H9 (cell line): ENCODE measurements at regions not wholly inside any gene's neighbourhood (a gene's known extent, or its start where the extent isn't known, plus 50 kb on each side); places are given as distances from the start of the nearest gene placed in this dataset.

Experiments used
- DNase-seq: peaks from one replicate; pipeline ENCODE4 v3.0.0-alpha.2; 2017
- H2AFZ ChIP-seq: one replicate; pipeline ENCODE4 v1.6.1; 2013; ENCODE audit warnings: mild to moderate bottlenecking, low read length, control low read depth, moderate library complexity
- H2AK5ac ChIP-seq: 2 replicates; pipeline ENCODE4 v1.6.1; 2013; ENCODE audit warnings: low read length, control low read depth, mixed read lengths; ENCODE audit not compliant: insufficient read length
- H2BK120ac ChIP-seq: one replicate; pipeline ENCODE4 v1.6.1; 2013; ENCODE audit warnings: low read depth, mild to moderate bottlenecking, low read length, control low read depth, inconsistent platforms; ENCODE audit not compliant: poor library complexity, severe bottlenecking
- H2BK12ac ChIP-seq: 2 replicates; pipeline ENCODE4 v1.6.1; 2013; ENCODE audit warnings: low read length, control low read depth, mixed read lengths, low read depth; ENCODE audit not compliant: insufficient read length
- H2BK15ac ChIP-seq: 2 replicates; pipeline ENCODE4 v1.6.1; 2013; ENCODE audit warnings: low read depth, low read length, control low read depth
- H2BK20ac ChIP-seq: one replicate; pipeline ENCODE4 v1.6.1; 2013; ENCODE audit warnings: low read depth, mild to moderate bottlenecking, low read length, control low read depth, inconsistent platforms; ENCODE audit not compliant: poor library complexity, severe bottlenecking
- H2BK5ac ChIP-seq: 2 replicates; pipeline ENCODE4 v1.6.1; 2013; ENCODE audit warnings: low read length, control low read depth, mixed read lengths; ENCODE audit not compliant: insufficient read length
- H3K14ac ChIP-seq: 2 replicates; pipeline ENCODE4 v1.6.1; 2013; ENCODE audit warnings: low read length, control low read depth; ENCODE audit not compliant: insufficient read depth
- H3K18ac ChIP-seq: 2 replicates; pipeline ENCODE4 v1.6.1; 2013; ENCODE audit warnings: low read depth, mild to moderate bottlenecking, mixed read lengths, low read length, control low read depth; ENCODE audit not compliant: insufficient read length
- H3K23ac ChIP-seq: 2 replicates; pipeline ENCODE4 v1.6.1; 2013; ENCODE audit warnings: low read length, control low read depth, mixed read lengths, low read depth; ENCODE audit not compliant: insufficient read length
- H3K23me2 ChIP-seq: 2 replicates; pipeline ENCODE4 v1.6.1; 2013; ENCODE audit warnings: low read depth, mild to moderate bottlenecking, mixed read lengths, low read length, control low read depth; ENCODE audit not compliant: insufficient read length, poor library complexity, severe bottlenecking
- H3K27ac ChIP-seq: 2 replicates; pipeline ENCODE4 v1.5.1; 2013; ENCODE audit warnings: low read length, control low read depth, mixed read lengths, low read depth; ENCODE audit not compliant: insufficient read length
- H3K27me3 ChIP-seq: 2 replicates; pipeline ENCODE4 v1.6.1; 2013; ENCODE audit warnings: low read length, control low read depth, inconsistent platforms; ENCODE audit not compliant: insufficient read depth
- H3K4ac ChIP-seq: 2 replicates; pipeline ENCODE4 v1.6.1; 2013; ENCODE audit warnings: low read depth, mild to moderate bottlenecking, control low read depth, inconsistent platforms, low read length, moderate library complexity
- H3K4me1 ChIP-seq: 2 replicates; pipeline ENCODE4 v1.6.1; 2013; ENCODE audit warnings: low read length, control low read depth, inconsistent platforms; ENCODE audit not compliant: insufficient read depth
- H3K4me2 ChIP-seq: 2 replicates; pipeline ENCODE4 v1.6.1; 2013; ENCODE audit warnings: low read length, control low read depth, mixed read lengths; ENCODE audit not compliant: insufficient read length, insufficient read depth
- H3K56ac ChIP-seq: 2 replicates; pipeline ENCODE4 v1.6.1; 2013; ENCODE audit warnings: low read depth, mild to moderate bottlenecking, mixed read lengths, low read length, control low read depth; ENCODE audit not compliant: insufficient read length
- H3K79me1 ChIP-seq: 2 replicates; pipeline ENCODE4 v1.6.1; 2013; ENCODE audit warnings: low read depth, mild to moderate bottlenecking, moderate library complexity, low read length, control low read depth, inconsistent platforms; ENCODE audit not compliant: insufficient read depth, poor library complexity, severe bottlenecking
- H3K79me2 ChIP-seq: 2 replicates; pipeline ENCODE4 v1.6.1; 2013; ENCODE audit warnings: low read length, control low read depth, inconsistent platforms; ENCODE audit not compliant: insufficient read depth
- H3K9ac ChIP-seq: 2 replicates; pipeline ENCODE4 v1.6.1; 2013; ENCODE audit warnings: low read length, control low read depth, mixed read lengths; ENCODE audit not compliant: insufficient read length; ENCODE audit errors: extremely low read depth
- H3K9me3 ChIP-seq: one replicate; pipeline ENCODE4 v1.6.1; 2013; ENCODE audit warnings: low read depth, low read length, inconsistent platforms; ENCODE audit not compliant: control insufficient read depth
- H3T11ph ChIP-seq: one replicate; pipeline ENCODE4 v1.6.1; 2013; ENCODE audit warnings: mild to moderate bottlenecking, low read length, control low read depth, inconsistent platforms
- H4K20me1 ChIP-seq: one replicate; pipeline ENCODE4 v1.6.1; 2013; ENCODE audit not compliant: control insufficient read depth, insufficient read length, insufficient read depth
- H4K5ac ChIP-seq: 2 replicates; pipeline ENCODE4 v1.6.1; 2013; ENCODE audit warnings: low read depth, mild to moderate bottlenecking, mixed read lengths, low read length, control low read depth; ENCODE audit not compliant: insufficient read length
- H4K8ac ChIP-seq: replicated peaks from 2 replicates; pipeline ENCODE4 v1.6.1; 2013; ENCODE audit warnings: low read length, control low read depth, mixed read lengths, low read depth; ENCODE audit not compliant: insufficient read length
- H4K91ac ChIP-seq: 2 replicates; pipeline ENCODE4 v1.6.1; 2013; ENCODE audit warnings: low read depth, mild to moderate bottlenecking, moderate library complexity, mixed read lengths, low read length, control low read depth; ENCODE audit not compliant: insufficient read length
- H3K27ac Mint-ChIP-seq, 3 experiments: 2 replicates in 2 of 3; 3 replicates in 1 of 3; pipeline ENCODE4 v1.8.0; 2020 to 2021; ENCODE audit warnings: mixed read lengths in 3 of 3, mild to moderate bottlenecking in 1 of 3, moderate library complexity in 1 of 3
- H3K27me3 Mint-ChIP-seq: 2 replicates; pipeline ENCODE4 v1.8.0; 2021; ENCODE audit warnings: low read depth, mild to moderate bottlenecking, moderate library complexity, mixed read lengths
- H3K36me3 Mint-ChIP-seq, 3 experiments: 2 replicates in 2 of 3; 3 replicates in 1 of 3; pipeline ENCODE4 v1.8.0; 2020 to 2021; ENCODE audit warnings: low read depth in 3 of 3, mixed read lengths in 3 of 3; ENCODE audit not compliant: insufficient read depth in 1 of 3
- H3K4me1 Mint-ChIP-seq, 2 experiments: 2 replicates each; pipeline ENCODE4 v1.8.0; 2020; ENCODE audit warnings: mixed read lengths in 2 of 2
- H3K4me3 Mint-ChIP-seq, 2 experiments: 2 replicates in 1 of 2; 3 replicates in 1 of 2; pipeline ENCODE4 v1.8.0; 2020 to 2021; ENCODE audit warnings: mild to moderate bottlenecking in 2 of 2, mixed read lengths in 2 of 2, moderate library complexity in 1 of 2
- H3K9me3 Mint-ChIP-seq, 2 experiments: 2 replicates in 1 of 2; 3 replicates in 1 of 2; pipeline ENCODE4 v1.8.0; 2020; ENCODE audit warnings: mild to moderate bottlenecking in 2 of 2, mixed read lengths in 2 of 2, moderate library complexity in 1 of 2
- CTCF ChIP-seq: fragments of 200-600 bp; sonication (generic); conservative IDR thresholded peaks from 3 replicates; pipeline ENCODE4 v1.8.0; 2021; ENCODE audit warnings: antibody characterized with exemption, mild to moderate bottlenecking
- WGBS: extraction: QIAGEN DNeasy Blood & Tissue Kit; methylation state at CpG from one replicate; pipeline ENCODE4 v1.1.7; 2013; ENCODE audit warnings: missing lambda C conversion rate, low lambda C conversion rate, mixed read lengths; ENCODE audit not compliant: insufficient read length; ENCODE audit errors: extremely low coverage; 5-methylcytosine and 5-hydroxymethylcytosine counted together

GRCh38 chr9:135373820-135374219 is 105.8 kb upstream of the PPP1R26 start:
- Histone ChIP-seq H4K91ac (no peak overlapping the region), H2BK15ac (no peak overlapping the region), H4K20me1 (no peaks in the 10 kb centered on the region), H3K27me3 (no peaks in the 10 kb centered on the region), H3K56ac (no peak overlapping the region), H3K18ac (no peak overlapping the region), H3K4ac (no peak overlapping the region), H3K23ac (no peak overlapping the region), H4K8ac (no peak overlapping the region), H2BK12ac (no peak overlapping the region), H3K79me1 (no peaks in the 10 kb centered on the region), H3T11ph (no peak overlapping the region), H3K23me2 (no peaks in the 10 kb centered on the region), H3K27ac (no peak overlapping the region), H2BK120ac (no peak overlapping the region), H2AK5ac (no peak overlapping the region), H2AFZ (no peak overlapping the region), H3K4me2 (no peak overlapping the region), H3K14ac (no peak overlapping the region), H3K4me1 (peaks cover 2% of the 10 kb centered on the region; the same call in 1 of the 2 replicates), H2BK20ac (no peak overlapping the region), H3K9ac (no peak overlapping the region), H3K79me2 (no peaks in the 10 kb centered on the region), H4K5ac (no peak overlapping the region), H3K9me3 (no peaks in the 10 kb centered on the region), H2BK5ac (no peak overlapping the region)
- H3K4me1 Mint-ChIP-seq = peaks cover 19 to 21% of the 10 kb centered on the region in 2 experiments
- DNase-seq = no peak
- WGBS = no CpG with 5 or more reads among the region's 10 CpGs
- H3K27ac Mint-ChIP-seq = no peak overlapping the region; a peak in 2 of 7 replicates
- no peaks in the 10 kb centered on the region; a peak in 1 of 5 replicates for H3K9me3 Mint-ChIP-seq
- TF ChIP-seq CTCF = no peak
- H3K27me3 Mint-ChIP-seq = no peaks in the 10 kb centered on the region
- no peak overlapping the region for H3K4me3 Mint-ChIP-seq
- no peaks in the 10 kb centered on the region for H3K36me3 Mint-ChIP-seq
